HG02623 (cell line): ENCODE measurements at regions not wholly inside any gene's neighbourhood (a gene's known extent, or its start where the extent isn't known, plus 50 kb on each side); places are given as distances from the start of the nearest gene placed in this dataset.

ENCODE experiments used
- ATAC-seq: cut with Tn5 transposase; IDR thresholded peaks from one replicate; pipeline ENCODE4 v1.9.1; 2021; ENCODE audit warnings: moderate library complexity; ENCODE audit not compliant: unreplicated experiment

GRCh38 chr2:102078773-102079172, 63.8 kb upstream of the IL1R1 start:
- ATAC-seq = no peak

GRCh38 chr2:102080451-102081242, 61.9 kb upstream of the IL1R1 start:
- peak; percentile 33 for ATAC-seq

DNA sequence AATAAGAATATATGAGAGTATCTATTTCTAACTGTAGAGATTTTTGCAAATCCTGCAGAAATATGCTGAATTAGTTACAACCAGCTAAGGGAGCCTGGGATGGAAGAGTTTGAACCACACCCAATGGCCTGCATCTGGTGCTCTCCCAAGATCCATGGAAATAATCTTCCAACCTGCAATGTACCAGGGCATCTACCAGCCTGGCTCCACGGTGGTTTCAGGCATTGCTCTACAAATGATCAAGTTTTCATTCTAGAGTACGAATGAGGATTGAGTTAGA, 61.4 kb upstream of the IL1R1 start:
- no peak for ATAC-seq

GRCh38 chr2:102081606-102082005, 60.9 kb upstream of the IL1R1 start:
- ATAC-seq = no peak

GRCh38 chr2:102082571-102083392, 59.8 kb upstream of the IL1R1 start:
- ATAC-seq = peak; percentile 85

GRCh38 chr2:102083393-102083703, 59.2 kb upstream of the IL1R1 start:
- no peak for ATAC-seq

DNA sequence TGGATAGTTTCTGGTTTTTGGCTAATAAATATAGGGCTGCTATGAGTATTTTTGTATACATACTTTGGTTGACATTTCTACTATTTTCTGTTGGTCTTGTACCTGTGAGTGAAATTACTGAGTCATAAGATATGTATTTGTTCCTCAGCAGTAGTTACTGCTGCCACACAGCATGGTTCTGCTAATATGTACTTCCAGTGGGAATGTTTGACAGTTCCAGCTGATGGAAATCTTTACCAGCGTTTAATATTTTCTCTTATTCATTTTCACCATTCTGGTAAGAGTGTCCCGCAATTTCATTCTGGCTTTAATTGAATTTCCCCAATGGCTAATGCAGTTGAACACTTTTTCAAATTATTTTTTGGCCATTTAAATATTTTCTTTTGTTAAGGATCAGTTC, 57.9 kb upstream of the IL1R1 start:
- no peak for ATAC-seq

DNA sequence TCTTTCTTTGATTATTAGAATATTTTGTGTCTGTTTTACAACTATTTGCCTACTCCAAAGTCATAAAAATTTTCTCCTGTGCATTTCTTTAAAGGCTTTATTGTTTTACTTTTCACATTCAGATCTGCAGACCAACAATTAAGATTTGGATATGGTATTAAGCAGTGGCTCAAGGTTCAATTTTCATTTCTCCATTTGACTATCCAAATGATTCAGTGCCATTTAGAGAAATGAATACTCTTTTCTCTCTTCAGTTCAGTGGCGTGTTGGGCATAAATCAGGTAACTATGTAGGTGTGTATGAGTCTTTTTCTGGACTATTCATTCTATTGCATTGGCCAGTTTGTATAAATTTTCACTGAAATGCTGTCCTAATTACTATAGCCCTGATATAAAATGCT, 57.3 kb upstream of the IL1R1 start:
- ATAC-seq = no peak

DNA sequence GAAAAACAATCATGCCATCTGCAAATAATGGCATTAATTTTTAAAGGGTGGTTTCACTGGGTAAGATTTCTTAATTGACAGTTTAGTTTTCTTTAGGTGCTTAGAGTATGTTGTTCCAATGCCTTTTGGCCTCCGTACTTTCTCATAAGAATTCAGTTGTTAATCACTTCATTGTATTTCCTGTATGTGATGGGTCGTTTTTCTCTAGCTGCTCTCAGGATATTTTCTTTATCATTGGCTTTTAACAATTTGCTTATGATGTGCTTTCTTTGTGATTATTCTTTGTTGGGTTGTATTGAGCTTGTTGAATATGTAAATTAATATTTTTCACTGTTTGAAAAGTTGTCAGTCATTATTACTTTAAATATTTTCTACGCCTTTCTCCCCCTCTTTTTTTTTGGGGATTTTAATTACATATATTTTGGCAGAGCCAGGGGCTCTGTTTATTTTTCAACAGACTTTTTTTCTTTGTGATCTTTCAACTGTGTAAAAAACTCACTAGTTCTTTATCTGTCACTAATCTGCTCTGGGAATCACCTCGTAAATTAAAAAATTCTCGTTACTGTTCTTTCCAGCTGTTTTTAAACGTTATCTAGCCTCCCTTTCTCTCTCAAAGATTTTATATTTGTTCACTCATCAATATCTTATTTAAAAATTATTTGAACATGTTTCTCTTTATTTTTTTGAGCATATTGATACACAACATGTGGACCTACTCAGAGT, 56.2 kb upstream of the IL1R1 start:
- no peak for ATAC-seq

DNA sequence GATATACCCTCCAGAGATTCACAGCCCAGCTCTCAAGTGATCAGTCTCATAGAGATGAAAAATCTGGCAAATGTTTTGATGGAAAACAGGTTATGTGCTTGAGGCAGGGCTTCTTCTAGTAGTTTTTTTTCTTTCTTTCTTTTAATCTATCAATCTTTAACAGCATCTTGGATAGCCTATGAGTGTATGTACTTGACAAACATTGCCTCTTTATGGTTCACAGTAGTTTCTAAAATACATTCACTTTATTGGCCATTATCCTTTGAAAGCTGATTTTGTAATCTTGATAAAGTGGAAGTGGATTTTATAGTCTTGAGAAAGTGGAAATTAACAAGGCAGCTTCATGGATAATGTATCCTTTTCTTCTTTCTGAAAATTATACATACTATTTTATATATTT, 51.4 kb upstream of the IL1R1 start:
- ATAC-seq = no peak

GRCh38 chr2:102091908-102092307, 50.6 kb upstream of the IL1R1 start:
- no peak for ATAC-seq

DNA sequence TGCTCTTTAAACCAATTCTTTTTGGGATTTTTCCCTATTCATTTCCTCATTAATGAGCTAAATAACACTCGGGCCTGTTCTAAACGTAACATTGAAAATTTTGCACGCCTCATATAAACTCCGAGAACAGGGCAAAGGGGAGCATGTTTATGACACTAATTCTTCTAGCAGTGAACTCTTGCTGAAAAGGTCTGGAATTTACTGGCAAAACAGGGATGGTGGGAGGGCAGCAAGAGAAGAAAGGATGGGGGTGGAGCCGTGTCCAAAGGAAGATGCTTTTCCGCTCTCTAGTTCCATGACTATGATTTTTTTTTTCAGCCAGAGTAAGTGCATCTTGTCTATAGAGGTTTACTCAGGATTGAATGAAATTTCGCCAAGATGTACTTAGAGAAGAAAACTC, 50.0 kb upstream of the IL1R1 start:
- no peak for ATAC-seq
